KMS-11 (cell line): ENCODE measurements at regions not wholly inside any gene's neighbourhood (a gene's known extent, or its start where the extent isn't known, plus 50 kb on each side); places are given as distances from the start of the nearest gene placed in this dataset.

ENCODE experiments used
- H2AFZ ChIP-seq: fragments of 200-600 bp; sonication (generic); 2 replicates; pipeline ENCODE4 v1.6.1; 2016; ENCODE audit warnings: antibody characterized with exemption, mixed run types, low read depth
- H3K27ac ChIP-seq: fragments of 200-600 bp; sonication (generic); 2 replicates; pipeline ENCODE4 v1.6.1; 2016; ENCODE audit warnings: mild to moderate bottlenecking, mixed run types
- H3K27me3 ChIP-seq: fragments of 200-600 bp; sonication (generic); 2 replicates; pipeline ENCODE4 v1.6.1; 2017; ENCODE audit warnings: mild to moderate bottlenecking, low read depth, mixed run types, moderate library complexity; ENCODE audit not compliant: insufficient read depth
- H3K36me3 ChIP-seq: fragments of 200-600 bp; sonication (generic); 2 replicates; pipeline ENCODE4 v1.6.1; 2017; ENCODE audit warnings: mild to moderate bottlenecking, mixed run types; ENCODE audit not compliant: insufficient read depth
- H3K4me1 ChIP-seq: fragments of 200-600 bp; sonication (generic); 2 replicates; pipeline ENCODE4 v1.6.1; 2016; ENCODE audit warnings: mild to moderate bottlenecking, low read depth, mixed run types; ENCODE audit not compliant: poor library complexity, severe bottlenecking
- H3K4me2 ChIP-seq: fragments of 200-600 bp; sonication (generic); 2 replicates; pipeline ENCODE4 v1.7.0; 2016; ENCODE audit warnings: mild to moderate bottlenecking, mixed run types
- H3K4me3 ChIP-seq: fragments of 200-600 bp; sonication (generic); IDR thresholded peaks from 2 replicates; pipeline ENCODE4 v1.6.1; 2017; ENCODE audit warnings: low read depth, low read length, mixed read lengths; ENCODE audit not compliant: insufficient read depth
- H3K79me2 ChIP-seq: fragments of 200-600 bp; sonication (generic); 2 replicates; pipeline ENCODE4 v1.6.1; 2016; ENCODE audit warnings: low read depth, mixed run types; ENCODE audit not compliant: insufficient read depth
- H3K9ac ChIP-seq: fragments of 200-600 bp; sonication (generic); 2 replicates; pipeline ENCODE4 v1.6.1; 2016; ENCODE audit warnings: mild to moderate bottlenecking, mixed run types
- H4K20me1 ChIP-seq: fragments of 200-600 bp; sonication (generic); 2 replicates; pipeline ENCODE4 v1.6.1; 2016; ENCODE audit warnings: mild to moderate bottlenecking, mixed run types; ENCODE audit not compliant: insufficient read depth
- CTCF ChIP-seq: fragments of 200-600 bp; sonication (generic); conservative IDR thresholded peaks from 2 replicates; pipeline ENCODE4 v1.6.1; 2017; ENCODE audit warnings: low read depth, mild to moderate bottlenecking, antibody characterized with exemption, low read length, moderate library complexity, mixed read lengths

- H3K4me2 ChIP-seq, result no peak overlapping the region
- H3K4me1 ChIP-seq, result peaks cover 8% of the 10 kb centered on the region
- H3K36me3 ChIP-seq, result no peaks in the 10 kb centered on the region
- H3K79me2 ChIP-seq, result no peaks in the 10 kb centered on the region
- no peaks in the 10 kb centered on the region for H4K20me1 ChIP-seq
- no peak overlapping the region for H3K9ac ChIP-seq
- H3K27me3 ChIP-seq, result peaks cover 19% of the 10 kb centered on the region
- H3K4me3 ChIP-seq, result no peak overlapping the region
- no peak overlapping the region for H3K27ac ChIP-seq
- H2AFZ ChIP-seq, result no peak overlapping the region
- no peak for TF ChIP-seq CTCF
These were observed 64.7 kb downstream of the DHCR7 start for GRCh38 chr11:71383461-71383860.

GRCh38 chr11:71381781-71382505 is 66.2 kb downstream of the DHCR7 start:
- Histone ChIP-seq H3K4me2 (no peak overlapping the region), H3K4me1 (peaks cover 8% of the 10 kb centered on the region), H4K20me1 (no peaks in the 10 kb centered on the region), H3K4me3 (no peak overlapping the region), H3K79me2 (no peaks in the 10 kb centered on the region), H3K27me3 (peaks cover 4% of the 10 kb centered on the region; the same call in 1 of the 2 replicates), H3K27ac (no peak overlapping the region), H3K36me3 (no peaks in the 10 kb centered on the region), H2AFZ (no peak overlapping the region), H3K9ac (no peak overlapping the region)
- no peak for TF ChIP-seq CTCF

- no peaks in the 10 kb centered on the region for H3K27me3 ChIP-seq
- TF ChIP-seq CTCF, result no peak
- H4K20me1 ChIP-seq, result no peaks in the 10 kb centered on the region
These were observed 68.5 kb downstream of the DHCR7 start for GRCh38 chr11:71379701-71380100.

GRCh38 chr11:71373791-71374454 is 74.3 kb downstream of the DHCR7 start:
- H3K36me3 ChIP-seq, result no peaks in the 10 kb centered on the region
- H3K9ac ChIP-seq, result no peak overlapping the region
- H3K79me2 ChIP-seq, result no peaks in the 10 kb centered on the region
- no peak for TF ChIP-seq CTCF
- no peak overlapping the region for H3K27ac ChIP-seq
- peaks cover 16% of the 10 kb centered on the region for H3K4me1 ChIP-seq
- no peaks in the 10 kb centered on the region for H4K20me1 ChIP-seq
- no peaks in the 10 kb centered on the region for H3K27me3 ChIP-seq
- no peak overlapping the region for H3K4me3 ChIP-seq
- H2AFZ ChIP-seq, result no peak overlapping the region
- H3K4me2 ChIP-seq, result peak overlapping the region; percentile 61

More at GRCh38 chr11:71379701-71380100, 68.5 kb downstream of the DHCR7 start:
- Histone ChIP-seq H3K4me1 (peaks cover 8% of the 10 kb centered on the region), H3K9ac (no peak overlapping the region), H3K4me3 (no peak overlapping the region), H3K79me2 (no peaks in the 10 kb centered on the region), H3K4me2 (no peak overlapping the region), H3K27ac (no peak overlapping the region), H2AFZ (no peak overlapping the region), H3K36me3 (no peaks in the 10 kb centered on the region)
